Activated CD4-positive, alpha-beta T cell treated with anti-CD3 and anti-CD28 coated beads for 36 hours (primary cell): ENCODE measurements at regions not wholly inside any gene's neighbourhood (a gene's known extent, or its start where the extent isn't known, plus 50 kb on each side); places are given as distances from the start of the nearest gene placed in this dataset.
A peak's percentile ranks its signal among the peaks of the same experiment; 100 is the strongest.

ENCODE experiments used
- ATAC-seq: fragments of 200-7000 bp; cut with Tn5 transposase; one replicate; pipeline ENCODE4 v1.10.0; 2021; ENCODE audit warnings: mild to moderate bottlenecking, moderate library complexity
- CTCF ChIA-PET: fragments of 350-600 bp; sonication (Branson Sonifier 250); formaldehyde crosslinking; loops from one replicate; lab custom pipeline; 2021; ENCODE audit warnings: antibody characterized with exemption; lab: Charles Lee
- POLR2A ChIA-PET: fragments of 350-600 bp; sonication (Branson Sonifier 250); formaldehyde crosslinking; loops from one replicate; lab custom pipeline; 2021; ENCODE audit warnings: antibody characterized with exemption, inconsistent platforms; lab: Charles Lee
- DNase-seq: peaks from one replicate; pipeline ENCODE4 v3.0.0-alpha.2; 2020
- H3K27ac Mint-ChIP-seq: one replicate; pipeline ENCODE4 v1.8.0; 2021; ENCODE audit warnings: mixed read lengths
- H3K27me3 Mint-ChIP-seq: one replicate; pipeline ENCODE4 v1.8.0; 2021; ENCODE audit warnings: mixed read lengths
- H3K36me3 Mint-ChIP-seq: one replicate; pipeline ENCODE4 v1.8.0; 2021; ENCODE audit warnings: low read depth, mixed read lengths
- H3K4me1 Mint-ChIP-seq: one replicate; pipeline ENCODE4 v1.8.0; 2021; ENCODE audit warnings: mixed read lengths
- H3K4me3 Mint-ChIP-seq: one replicate; pipeline ENCODE4 v1.8.0; 2021; ENCODE audit warnings: mild to moderate bottlenecking, moderate library complexity, mixed read lengths
- H3K9me3 Mint-ChIP-seq: one replicate; pipeline ENCODE4 v1.8.0; 2021; ENCODE audit warnings: low read depth, mixed read lengths
- intact Hi-C, 2 experiments: fragments of 100-400 bp; cut with DNase I in 1 of 2; cut with micrococcal nuclease in 1 of 2; formaldehyde crosslinking; loops; one replicate each; pipeline versions ENCODE4 v1.14.2 to v1.15.1; 2022 to 2024; cut with DNase I, micrococcal nuclease

GRCh38 chr5:82913971-82914370, 163.2 kb downstream of the TMEM167A start:
- ATAC-seq = no peak
- DNase-seq = no peak
- ChIA-PET CTCF (interaction anchor here (0.5 kb wide), 1 partner anchor 395 kb away, joined by 3 read pairs; no protein-coding TSS in a partner anchor), POLR2A (no interaction called here)
- peaks cover 6% of the 10 kb centered on the region for H3K4me1 Mint-ChIP-seq
- H3K27me3 Mint-ChIP-seq = peaks cover 8% of the 10 kb centered on the region
- H3K27ac Mint-ChIP-seq = no peak overlapping the region
- peaks cover 6% of the 10 kb centered on the region for H3K36me3 Mint-ChIP-seq
- H3K9me3 Mint-ChIP-seq = peaks cover 16% of the 10 kb centered on the region
- intact Hi-C loops = no loop called here
- no peak overlapping the region for H3K4me3 Mint-ChIP-seq

GRCh38 chr5:82912462-82912861, 164.7 kb downstream of the TMEM167A start:
- H3K9me3 Mint-ChIP-seq = peaks cover 16% of the 10 kb centered on the region
- no peak overlapping the region for H3K27ac Mint-ChIP-seq
- ATAC-seq = peak; percentile 19
- peaks cover 8% of the 10 kb centered on the region for H3K27me3 Mint-ChIP-seq
- H3K36me3 Mint-ChIP-seq = peaks cover 6% of the 10 kb centered on the region
- peaks cover 6% of the 10 kb centered on the region for H3K4me1 Mint-ChIP-seq
- ChIA-PET POLR2A (no interaction called here), CTCF (interaction anchor here (0.7 kb wide), 1 partner anchor 42 kb away, joined by 3 read pairs; no protein-coding TSS in a partner anchor)
- peak; percentile 12 for DNase-seq
- intact Hi-C loops = no loop called here
- H3K4me3 Mint-ChIP-seq = no peak overlapping the region

GRCh38 chr5:82911910-82912309, 165.3 kb downstream of the TMEM167A start:
- peaks cover 6% of the 10 kb centered on the region for H3K36me3 Mint-ChIP-seq
- intact Hi-C loops = no loop called here
- ATAC-seq = peak; percentile 80
- H3K27me3 Mint-ChIP-seq = peaks cover 8% of the 10 kb centered on the region
- peak; percentile 25 for DNase-seq
- ChIA-PET POLR2A (no interaction called here), CTCF (interaction anchor here (0.7 kb wide), 1 partner anchor 43 kb away, joined by 3 read pairs; no protein-coding TSS in a partner anchor)
- H3K4me3 Mint-ChIP-seq = no peak overlapping the region
- H3K4me1 Mint-ChIP-seq = peaks cover 6% of the 10 kb centered on the region
- H3K27ac Mint-ChIP-seq = no peak overlapping the region
- peaks cover 15% of the 10 kb centered on the region for H3K9me3 Mint-ChIP-seq

DNA sequence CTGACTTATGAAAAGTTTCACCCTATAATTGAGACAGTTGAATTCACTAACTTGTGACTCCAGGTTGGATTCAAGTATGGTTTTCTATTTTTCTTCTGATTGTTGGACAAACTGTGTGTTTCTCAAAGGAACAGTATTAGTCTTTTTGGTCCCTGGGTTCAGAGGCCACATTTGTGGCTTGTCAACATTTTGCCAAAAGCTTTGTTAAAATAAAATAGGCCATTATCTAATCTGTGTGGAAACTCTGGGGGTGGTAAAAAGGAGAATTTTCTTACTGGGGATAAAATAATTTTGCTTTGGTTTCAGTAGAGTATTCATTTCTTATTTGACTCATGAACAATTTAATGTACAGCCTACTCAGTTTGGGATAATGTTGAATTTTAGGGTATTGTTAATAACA, 166.3 kb downstream of the TMEM167A start:
- no peak for DNase-seq
- CTCF ChIA-PET = no interaction called here

GRCh38 chr5:82910491-82910890, 166.7 kb downstream of the TMEM167A start:
- DNase-seq (no peak), ATAC-seq (no peak)
- H3K27me3 Mint-ChIP-seq = peaks cover 10% of the 10 kb centered on the region
- H3K9me3 Mint-ChIP-seq = peaks cover 6% of the 10 kb centered on the region
- H3K4me3 Mint-ChIP-seq = no peak overlapping the region
- H3K4me1 Mint-ChIP-seq = peaks cover 6% of the 10 kb centered on the region
- no peak overlapping the region for H3K27ac Mint-ChIP-seq
- peaks cover 5% of the 10 kb centered on the region for H3K36me3 Mint-ChIP-seq
- CTCF ChIA-PET = no interaction called here
- intact Hi-C loops = no loop called here
- POLR2A ChIA-PET = no interaction called here

More for the DNA sequence above, 166.3 kb downstream of the TMEM167A start:
- H3K36me3 Mint-ChIP-seq = peaks cover 6% of the 10 kb centered on the region
- H3K4me3 Mint-ChIP-seq = no peak overlapping the region
- H3K27me3 Mint-ChIP-seq = peaks cover 8% of the 10 kb centered on the region
- no peak overlapping the region for H3K27ac Mint-ChIP-seq
- no peak for ATAC-seq
- intact Hi-C loops = no loop called here
- H3K4me1 Mint-ChIP-seq = peaks cover 6% of the 10 kb centered on the region
- H3K9me3 Mint-ChIP-seq = peaks cover 9% of the 10 kb centered on the region
- POLR2A ChIA-PET = no interaction called here

GRCh38 chr5:82909771-82910170, 167.4 kb downstream of the TMEM167A start:
- Mint-ChIP-seq H3K9me3 (no peaks in the 10 kb centered on the region), H3K4me1 (peaks cover 6% of the 10 kb centered on the region), H3K36me3 (no peaks in the 10 kb centered on the region), H3K27ac (no peak overlapping the region), H3K4me3 (no peak overlapping the region), H3K27me3 (peaks cover 10% of the 10 kb centered on the region)
- no peak for ATAC-seq
- intact Hi-C loops = no loop called here
- no peak for DNase-seq
- POLR2A ChIA-PET = no interaction called here
- CTCF ChIA-PET = no interaction called here

- CTCF ChIA-PET = no interaction called here
- H3K27me3 Mint-ChIP-seq = peaks cover 4% of the 10 kb centered on the region
- H3K9me3 Mint-ChIP-seq = peaks cover 14% of the 10 kb centered on the region
- H3K36me3 Mint-ChIP-seq = no peaks in the 10 kb centered on the region
- POLR2A ChIA-PET = no interaction called here
- ATAC-seq = no peak
- H3K27ac Mint-ChIP-seq = no peak overlapping the region
- H3K4me3 Mint-ChIP-seq = no peak overlapping the region
- no peak for DNase-seq
- intact Hi-C loops = no loop called here
- no peaks in the 10 kb centered on the region for H3K4me1 Mint-ChIP-seq
These were observed 171.2 kb downstream of the TMEM167A start for GRCh38 chr5:82905986-82906385.

GRCh38 chr5:82901281-82901888, 175.8 kb downstream of the TMEM167A start:
- no peaks in the 10 kb centered on the region for H3K36me3 Mint-ChIP-seq
- H3K4me1 Mint-ChIP-seq = no peaks in the 10 kb centered on the region
- H3K27me3 Mint-ChIP-seq = peaks cover 2% of the 10 kb centered on the region
- no peak overlapping the region for H3K27ac Mint-ChIP-seq
- intact Hi-C loops = no loop called here
- DNase-seq (no peak), ATAC-seq (no peak)
- H3K9me3 Mint-ChIP-seq = peaks cover 14% of the 10 kb centered on the region
- POLR2A ChIA-PET = no interaction called here
- CTCF ChIA-PET = no interaction called here
- no peak overlapping the region for H3K4me3 Mint-ChIP-seq

GRCh38 chr5:82894716-82895115, 182.5 kb downstream of the TMEM167A start:
- peaks cover 3% of the 10 kb centered on the region for H3K4me1 Mint-ChIP-seq
- no peak overlapping the region for H3K4me3 Mint-ChIP-seq
- no peak overlapping the region for H3K27ac Mint-ChIP-seq
- H3K36me3 Mint-ChIP-seq = no peaks in the 10 kb centered on the region
- no peaks in the 10 kb centered on the region for H3K27me3 Mint-ChIP-seq
- no peaks in the 10 kb centered on the region for H3K9me3 Mint-ChIP-seq
- DNase-seq (no peak), ATAC-seq (no peak)
- intact Hi-C loops = no loop called here
- POLR2A ChIA-PET = no interaction called here
- CTCF ChIA-PET = no interaction called here

DNA sequence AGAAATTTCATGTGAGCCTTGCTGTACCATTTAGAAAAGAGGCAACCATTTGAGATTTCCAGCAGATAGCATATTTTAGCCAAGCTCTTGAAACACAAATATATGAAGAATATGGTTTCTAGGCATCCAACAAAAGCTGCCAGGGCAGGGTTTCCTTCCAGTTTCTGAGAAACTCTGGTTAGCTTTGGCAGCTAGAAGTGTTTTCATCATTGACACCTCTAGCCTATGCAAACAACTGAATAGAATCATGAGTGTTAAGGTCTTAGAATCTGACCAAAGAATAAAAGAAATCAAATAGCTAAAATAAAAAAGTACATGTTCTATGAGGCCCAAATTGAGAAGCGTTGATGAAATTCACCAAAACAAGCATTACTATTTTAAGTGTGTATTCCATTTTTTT, 188.1 kb downstream of the TMEM167A start:
- intact Hi-C loops = no loop called here
- CTCF ChIA-PET = no interaction called here
- ATAC-seq = no peak
- Mint-ChIP-seq H3K27ac (no peak overlapping the region), H3K4me1 (peaks cover 13% of the 10 kb centered on the region), H3K9me3 (no peaks in the 10 kb centered on the region), H3K27me3 (peaks cover 8% of the 10 kb centered on the region), H3K4me3 (no peak overlapping the region), H3K36me3 (no peaks in the 10 kb centered on the region)
- POLR2A ChIA-PET = no interaction called here
- DNase-seq = no peak

- ChIA-PET POLR2A (no interaction called here), CTCF (no interaction called here)
- H3K27ac Mint-ChIP-seq = no peak overlapping the region
- DNase-seq = no peak
- no peak overlapping the region for H3K4me3 Mint-ChIP-seq
- no peaks in the 10 kb centered on the region for H3K36me3 Mint-ChIP-seq
- H3K27me3 Mint-ChIP-seq = peaks cover 8% of the 10 kb centered on the region
- H3K4me1 Mint-ChIP-seq = peaks cover 22% of the 10 kb centered on the region
- no peak for ATAC-seq
- intact Hi-C loops = no loop called here
- H3K9me3 Mint-ChIP-seq = no peaks in the 10 kb centered on the region
These were observed 190.3 kb downstream of the TMEM167A start for GRCh38 chr5:82886911-82887310.

DNA sequence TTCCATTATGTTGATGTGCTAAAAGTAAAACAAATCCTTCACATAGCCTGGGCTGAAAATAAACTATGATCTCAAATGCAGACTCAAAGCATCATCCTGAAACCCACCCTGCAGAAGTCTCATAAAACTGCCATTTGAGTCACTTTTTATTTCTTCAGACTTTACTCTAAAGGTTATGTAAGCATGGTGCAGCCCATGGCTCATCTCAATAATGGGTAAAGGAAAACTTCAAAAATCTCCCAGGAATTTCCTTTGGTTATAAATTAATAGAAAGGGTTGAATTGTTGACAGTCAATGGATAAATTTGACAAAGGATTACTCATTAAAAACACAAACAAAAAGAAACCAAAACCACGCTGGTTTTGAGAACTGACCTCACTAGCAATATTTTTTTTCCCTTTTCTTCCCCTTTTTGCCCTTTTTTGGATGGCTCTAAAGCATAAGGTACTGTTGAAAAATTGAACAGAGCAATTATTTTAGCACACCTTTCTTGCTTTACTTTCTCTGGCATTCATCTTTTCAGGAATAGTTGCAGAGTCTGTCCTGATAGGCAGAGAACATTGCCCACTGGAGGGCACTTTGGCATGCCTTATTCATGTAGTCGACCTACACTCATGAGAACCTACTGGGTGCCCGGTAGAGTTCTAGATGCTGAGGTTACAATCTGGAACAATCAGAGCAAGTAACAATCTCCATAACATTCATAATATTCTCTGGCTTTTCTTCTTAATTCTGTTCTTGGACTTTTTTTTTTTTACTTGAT, 191.4 kb downstream of the TMEM167A start:
- Mint-ChIP-seq H3K27me3 (peaks cover 8% of the 10 kb centered on the region), H3K4me3 (no peak overlapping the region), H3K9me3 (no peaks in the 10 kb centered on the region), H3K4me1 (peaks cover 28% of the 10 kb centered on the region), H3K36me3 (no peaks in the 10 kb centered on the region), H3K27ac (no peak overlapping the region)
- DNase-seq (no peak), ATAC-seq (peak; percentile 50)
- ChIA-PET POLR2A (no interaction called here), CTCF (no interaction called here)
- intact Hi-C loops = no loop called here
